ENCODE measurements at regions not wholly inside any gene's neighbourhood (a gene's known extent, or its start where the extent isn't known, plus 50 kb on each side); places are given as distances from the start of the nearest gene placed in this dataset.
A peak's percentile ranks its signal among the peaks of the same experiment; 100 is the strongest.

- intact Hi-C loops (cut with DNase I), result no loop called here
- TF ChIP-seq CTCF (IDR thresholded peaks at IDR 0.05) (no peak), POLR2A (IDR thresholded peaks at IDR 0.05) (no peak)
Observed at GRCh38 chrX:34072906-34073305, 59.2 kb downstream of the FAM47A start.

GRCh38 chrX:34063616-34064015 is 68.5 kb downstream of the FAM47A start:
- H3K27ac ChIP-seq, result no peak overlapping the region
- no peaks in the 10 kb centered on the region for H3K9me3 ChIP-seq
- no peak overlapping the region for H3K4me3 ChIP-seq (replicated peaks in 1 of 3)
- H3K27me3 ChIP-seq, result no peaks in the 10 kb centered on the region
- TF ChIP-seq POLR2A (IDR thresholded peaks at IDR 0.05) (no peak), CTCF (IDR thresholded peaks at IDR 0.05) (no peak)
- no peaks in the 10 kb centered on the region for H3K4me1 ChIP-seq
- intact Hi-C loops (cut with DNase I), result no loop called here
- H3K36me3 ChIP-seq, result no peaks in the 10 kb centered on the region
- no peak for DNase-seq
- 94 to 97% methylated on average over 1 of the region's 1 CpG for WGBS, 2 donors

More at GRCh38 chrX:34072906-34073305, 59.2 kb downstream of the FAM47A start:
- Histone ChIP-seq H3K27me3 (no peaks in the 10 kb centered on the region), H3K4me3 (replicated peaks in 1 of 3) (no peak overlapping the region), H3K36me3 (no peaks in the 10 kb centered on the region), H3K27ac (no peak overlapping the region), H3K9me3 (no peaks in the 10 kb centered on the region), H3K4me1 (no peaks in the 10 kb centered on the region)
- DNase-seq, result no peak

- Histone ChIP-seq H3K27me3 (no peaks in the 10 kb centered on the region), H3K36me3 (no peaks in the 10 kb centered on the region), H3K9me3 (no peaks in the 10 kb centered on the region), H3K4me3 (replicated peaks in 1 of 3) (no peak overlapping the region), H3K27ac (no peak overlapping the region), H3K4me1 (no peaks in the 10 kb centered on the region)
- WGBS, 2 donors, result 57% methylated on average over 2 of the region's 2 CpGs; no CpG with 5 or more reads in 1 of the 2 donors
- peak in 1 of 2 donors; percentile 1 for DNase-seq
- TF ChIP-seq CTCF (IDR thresholded peaks at IDR 0.05) (no peak), POLR2A (IDR thresholded peaks at IDR 0.05) (no peak)
- intact Hi-C loops (cut with DNase I), result no loop called here
Observed at GRCh38 chrX:34058005-34058404, 74.1 kb downstream of the FAM47A start.

GRCh38 chrX:34053931-34054330 is 78.2 kb downstream of the FAM47A start:
- H3K27ac ChIP-seq, result no peak overlapping the region
- no peaks in the 10 kb centered on the region for H3K4me1 ChIP-seq
- DNase-seq, result no peak
- H3K36me3 ChIP-seq, result no peaks in the 10 kb centered on the region
- intact Hi-C loops (cut with DNase I), result no loop called here
- H3K4me3 ChIP-seq (replicated peaks in 1 of 3), result no peak overlapping the region
- no peaks in the 10 kb centered on the region for H3K9me3 ChIP-seq
- 52 to 70% methylated on average over 3 to 4 of the region's 4 CpGs for WGBS, 2 donors
- no peaks in the 10 kb centered on the region for H3K27me3 ChIP-seq
- no peak for TF ChIP-seq POLR2A (IDR thresholded peaks at IDR 0.05)
